GM18505 (cell line): ENCODE measurements at regions not wholly inside any gene's neighbourhood (a gene's known extent, or its start where the extent isn't known, plus 50 kb on each side); places are given as distances from the start of the nearest gene placed in this dataset.
"Not testable (repeated sequence)": the region's sequence is repeated elsewhere in the genome, so short reads cannot be mapped to it uniquely, and the experiment has no call there.

Experiments used
- ATAC-seq: cut with Tn5 transposase; IDR thresholded peaks from one replicate; pipeline ENCODE4 v1.9.1; 2021; ENCODE audit not compliant: unreplicated experiment
- POLR2A ChIP-seq: IDR thresholded peaks from 4 replicates; pipeline ENCODE4 v1.6.1; 2011; ENCODE audit warnings: borderline replicate concordance; ENCODE audit not compliant: insufficient read depth, insufficient read length; ENCODE audit errors: extremely low read depth

DNA sequence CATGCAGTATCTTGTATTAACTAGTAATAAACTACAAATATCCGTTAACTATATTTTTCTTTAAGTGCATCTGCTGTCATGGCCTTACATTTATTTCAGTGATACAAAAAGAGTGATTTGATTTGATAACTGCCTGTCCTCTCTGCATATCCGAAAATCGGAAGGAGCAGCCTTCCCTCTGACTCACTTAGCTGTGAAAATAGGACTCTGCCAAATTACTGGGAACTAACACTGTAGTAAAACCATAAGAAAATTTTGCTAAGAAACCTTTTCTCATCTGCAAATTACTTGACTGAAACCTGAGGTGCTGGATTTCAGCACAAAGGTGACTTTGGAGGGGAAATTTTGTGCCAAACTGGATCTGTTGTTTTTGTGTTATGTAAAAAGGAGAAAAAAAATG is 176.6 kb upstream of the MKLN1 start:
- no peak for ATAC-seq
- TF ChIP-seq POLR2A: no peak

- ATAC-seq: no peak
- no peak for TF ChIP-seq POLR2A
These were observed 174.9 kb upstream of the MKLN1 start for GRCh38 chr7:131152766-131153165.

DNA sequence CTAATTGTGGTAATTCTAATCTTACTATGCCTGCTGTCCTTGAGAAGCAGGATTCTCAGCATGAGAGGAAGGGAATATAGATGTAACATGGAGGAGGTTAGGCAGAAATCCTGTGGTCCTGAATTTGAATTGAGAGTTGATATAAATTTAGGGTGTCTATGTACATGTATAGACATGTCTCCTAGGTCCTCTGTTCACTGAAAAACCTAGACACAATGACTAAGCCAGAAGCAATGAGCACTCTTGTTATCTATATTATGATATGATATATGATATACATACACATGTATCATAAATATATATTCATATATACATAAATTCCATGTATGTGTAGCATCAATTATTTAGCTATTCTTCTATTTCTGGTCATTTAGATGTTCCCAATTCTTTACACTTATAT is 173.3 kb upstream of the MKLN1 start:
- no peak for TF ChIP-seq POLR2A
- ATAC-seq: no peak

GRCh38 chr7:131157530-131158243 is 170.0 kb upstream of the MKLN1 start:
- ATAC-seq: no peak
- no peak for TF ChIP-seq POLR2A

GRCh38 chr7:131158244-131158636 is 169.4 kb upstream of the MKLN1 start:
- not testable (repeated sequence) for ATAC-seq

GRCh38 chr7:131159961-131160361 is 167.7 kb upstream of the MKLN1 start:
- no peak for TF ChIP-seq POLR2A

DNA sequence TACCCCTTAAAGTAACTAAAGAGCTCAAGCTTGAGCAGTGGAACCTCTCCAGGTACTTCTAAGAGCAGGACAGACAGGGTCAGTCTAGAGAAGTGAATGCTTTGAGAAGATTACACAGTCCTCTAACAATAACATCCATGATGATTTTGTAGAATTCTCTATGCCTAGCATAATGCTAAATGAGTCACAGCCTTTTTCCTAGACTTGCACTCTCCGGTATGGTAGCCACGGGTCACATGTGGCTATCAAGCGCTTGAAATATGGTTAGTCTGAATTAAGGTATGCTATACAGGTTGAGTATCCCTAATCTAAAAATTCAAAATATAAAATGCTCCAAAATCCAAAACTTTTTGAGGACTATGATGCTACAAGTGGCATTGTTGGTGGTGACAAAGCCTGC is 166.6 kb upstream of the MKLN1 start:
- ATAC-seq: no peak
- TF ChIP-seq POLR2A: no peak

More at GRCh38 chr7:131159961-131160361, 167.7 kb upstream of the MKLN1 start:
- no peak for ATAC-seq

GRCh38 chr7:131164025-131164925 is 163.4 kb upstream of the MKLN1 start:
- ATAC-seq: no peak
- TF ChIP-seq POLR2A: no peak

- no peak for ATAC-seq
- TF ChIP-seq POLR2A: no peak
These were observed 161.6 kb upstream of the MKLN1 start for GRCh38 chr7:131166066-131166465.

GRCh38 chr7:131170440-131171271 is 157.0 kb upstream of the MKLN1 start:
- no peak for ATAC-seq
- no peak for TF ChIP-seq POLR2A

GRCh38 chr7:131173145-131173890 is 154.4 kb upstream of the MKLN1 start:
- no peak for ATAC-seq
- TF ChIP-seq POLR2A: no peak

DNA sequence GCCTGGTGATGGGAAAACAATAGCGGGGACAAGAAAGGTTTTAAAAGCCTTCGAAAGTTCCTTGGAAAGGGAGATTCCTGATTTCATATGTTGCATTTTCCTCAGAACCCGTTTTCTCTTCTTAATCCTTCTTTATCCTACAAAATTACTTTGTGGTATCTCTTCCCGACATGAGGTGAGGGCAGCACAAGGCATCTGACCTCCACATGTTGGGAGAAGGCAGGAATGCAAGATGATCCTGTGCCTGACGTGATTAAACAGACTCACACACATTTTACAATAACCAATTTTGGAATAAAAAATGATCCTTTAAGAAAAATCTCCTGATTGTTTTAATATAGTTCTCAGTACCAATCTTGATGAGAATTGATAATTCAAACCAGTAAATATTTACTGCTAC is 153.3 kb upstream of the MKLN1 start:
- no peak for TF ChIP-seq POLR2A
- no peak for ATAC-seq

- no peak for TF ChIP-seq POLR2A
These were observed 152.8 kb upstream of the MKLN1 start for GRCh38 chr7:131174855-131175254.

More at GRCh38 chr7:131174855-131175254, 152.8 kb upstream of the MKLN1 start:
- ATAC-seq: no peak
